CD4-positive, alpha-beta memory T cell (primary cell): ENCODE measurements at regions not wholly inside any gene's neighbourhood (a gene's known extent, or its start where the extent isn't known, plus 50 kb on each side); places are given as distances from the start of the nearest gene placed in this dataset.
"Not testable (repeated sequence)": the region's sequence is repeated elsewhere in the genome, so short reads cannot be mapped to it uniquely, and the experiment has no call there.

Experiments
- CTCF ChIA-PET: fragments of 350-600 bp; sonication (Branson Sonifier 250); formaldehyde crosslinking; loops from one replicate; lab custom pipeline; 2021; ENCODE audit warnings: inconsistent platforms; ENCODE audit not compliant: partially characterized antibody; lab: Charles Lee
- POLR2A ChIA-PET: fragments of 350-600 bp; sonication (Branson Sonifier 250); formaldehyde crosslinking; loops from one replicate; lab custom pipeline; 2021; ENCODE audit not compliant: partially characterized antibody; lab: Charles Lee
- DNase-seq, 5 donors: peaks; one replicate each; pipeline versions ENCODE4 v3.0.0 to v3.0.0-alpha.2; 2020 to 2022; ENCODE audit warnings: mixed read lengths in 1 of 5
- H3K27ac ChIP-seq: one replicate; pipeline ENCODE4 v1.7.0; 2013; ENCODE audit warnings: low read depth, low read length
- H3K27me3 ChIP-seq: 2 replicates; pipeline ENCODE4 v1.7.0; 2013; ENCODE audit warnings: mild to moderate bottlenecking, low read length, moderate library complexity; ENCODE audit not compliant: insufficient read depth
- H3K36me3 ChIP-seq: 2 replicates; pipeline ENCODE4 v1.7.0; 2013; ENCODE audit warnings: mild to moderate bottlenecking, low read length, moderate library complexity; ENCODE audit not compliant: insufficient read depth
- H3K4me1 ChIP-seq: 2 replicates; pipeline ENCODE4 v1.7.0; 2013; ENCODE audit warnings: mild to moderate bottlenecking, low read length, moderate library complexity; ENCODE audit not compliant: insufficient read depth
- H3K4me3 ChIP-seq, 2 donors: one replicate each; pipeline ENCODE4 v1.7.0; 2013; ENCODE audit warnings: low read length in 2 of 2, mild to moderate bottlenecking in 1 of 2
- H3K9me3 ChIP-seq, 2 donors: one replicate each; pipeline ENCODE4 v1.7.0; 2013; ENCODE audit warnings: low read length in 2 of 2, control low read depth in 1 of 2; ENCODE audit not compliant: control insufficient read depth in 1 of 2
- H3K27ac Mint-ChIP-seq, 7 donors: one replicate each; pipeline ENCODE4 v1.8.0; 2020 to 2021; ENCODE audit warnings: mixed read lengths in 7 of 7, mild to moderate bottlenecking in 6 of 7, inconsistent platforms in 3 of 7, moderate library complexity in 3 of 7
- H3K27me3 Mint-ChIP-seq, 2 donors: one replicate each; pipeline ENCODE4 v1.8.0; 2020 to 2021; ENCODE audit warnings: mixed read lengths in 2 of 2
- H3K36me3 Mint-ChIP-seq, 2 donors: one replicate each; pipeline ENCODE4 v1.8.0; 2020 to 2021; ENCODE audit warnings: mixed read lengths in 2 of 2, inconsistent platforms in 1 of 2, mild to moderate bottlenecking in 1 of 2
- H3K4me1 Mint-ChIP-seq, 4 donors: one replicate each; pipeline ENCODE4 v1.8.0; 2020 to 2021; ENCODE audit warnings: mixed read lengths in 4 of 4, mild to moderate bottlenecking in 1 of 4
- H3K4me3 Mint-ChIP-seq, 8 donors: one replicate each; pipeline ENCODE4 v1.8.0; 2020 to 2021; ENCODE audit warnings: mixed read lengths in 8 of 8, mild to moderate bottlenecking in 7 of 8, moderate library complexity in 6 of 8, inconsistent platforms in 3 of 8
- H3K9me3 Mint-ChIP-seq, 8 donors: one replicate each; pipeline ENCODE4 v1.8.0; 2020 to 2021; ENCODE audit warnings: mixed read lengths in 8 of 8, mild to moderate bottlenecking in 5 of 8, inconsistent platforms in 3 of 8, moderate library complexity in 1 of 8
- intact Hi-C: fragments of 100-400 bp; cut with micrococcal nuclease; formaldehyde crosslinking; loops from one replicate; pipeline ENCODE4 v1.15.1; 2023

DNA sequence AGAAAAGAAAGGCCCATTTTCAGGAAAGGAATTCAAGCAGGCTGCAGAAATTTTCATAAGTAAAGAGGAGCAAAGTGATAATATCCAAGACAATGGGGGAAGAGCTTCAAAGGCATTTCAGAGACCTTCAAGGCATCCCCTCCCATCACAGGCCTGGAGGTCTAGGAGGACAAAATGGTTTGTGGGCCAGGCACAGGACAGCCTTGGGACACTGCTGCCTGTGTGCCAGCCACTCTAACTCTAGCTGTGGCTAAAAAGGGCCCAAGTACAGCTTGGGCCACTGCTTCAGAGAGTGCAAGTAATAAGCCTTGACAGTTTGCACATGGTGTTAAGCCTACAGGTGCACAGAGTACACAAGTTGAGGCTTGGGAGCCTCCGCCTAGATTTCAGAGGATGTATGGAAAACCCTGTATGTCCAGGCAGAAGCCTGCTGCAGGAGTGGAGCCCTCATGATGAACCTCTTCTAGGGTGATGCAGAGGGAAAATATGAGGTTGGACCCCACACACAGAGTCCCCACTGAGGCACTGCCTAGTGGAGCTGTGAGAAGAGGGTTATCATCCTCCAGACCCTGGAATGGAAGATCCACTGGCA lies 51.8 kb upstream of the ZSWIM5 start:
- Histone ChIP-seq H3K4me3 (no peak overlapping the region), H3K27me3 (no peaks in the 10 kb centered on the region), H3K4me1 (no peaks in the 10 kb centered on the region), H3K27ac (no peak overlapping the region), H3K36me3 (no peaks in the 10 kb centered on the region), H3K9me3 (peaks cover 0 to 15% of the 10 kb centered on the region in 2 donors)
- ChIA-PET CTCF (no interaction called here), POLR2A (no interaction called here)
- no peak for DNase-seq
- Mint-ChIP-seq H3K27me3 (peaks cover 4% of the 10 kb centered on the region in 2 donors), H3K4me1 (no peaks in the 10 kb centered on the region), H3K27ac (no peak overlapping the region), H3K4me3 (no peak overlapping the region), H3K9me3 (peaks cover 5 to 51% (median 41%) of the 10 kb centered on the region in 8 donors), H3K36me3 (peaks cover 18 to 31% of the 10 kb centered on the region in 2 donors)
- intact Hi-C loops, result no loop called here

DNA sequence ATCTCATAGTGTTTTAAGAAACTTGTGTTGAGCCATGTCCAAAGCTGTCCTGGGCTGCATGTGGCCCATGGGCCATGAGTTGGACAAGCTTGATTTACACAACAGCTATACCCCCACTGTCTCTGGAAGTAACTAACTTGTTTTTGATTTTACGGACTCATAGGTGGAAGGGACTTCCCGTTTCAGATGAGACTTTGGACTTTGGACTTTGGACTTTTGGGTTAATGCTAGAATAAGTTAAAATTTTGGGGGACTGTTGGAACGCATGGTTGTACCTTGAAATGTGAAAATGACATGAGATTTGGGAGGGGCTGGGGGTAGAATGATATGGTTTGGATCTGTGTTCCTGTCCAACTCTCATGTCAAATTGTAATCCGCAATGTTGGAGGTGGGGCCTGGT lies 52.6 kb upstream of the ZSWIM5 start:
- Histone ChIP-seq H3K36me3 (no peaks in the 10 kb centered on the region), H3K4me3 (no peak overlapping the region), H3K9me3 (peaks cover 0 to 15% of the 10 kb centered on the region in 2 donors), H3K4me1 (no peaks in the 10 kb centered on the region), H3K27me3 (no peaks in the 10 kb centered on the region), H3K27ac (no peak overlapping the region)
- Mint-ChIP-seq H3K4me3 (no peak overlapping the region), H3K27me3 (peaks cover 4% of the 10 kb centered on the region in 2 donors), H3K9me3 (peaks cover 5 to 51% (median 41%) of the 10 kb centered on the region in 8 donors), H3K4me1 (no peaks in the 10 kb centered on the region), H3K36me3 (peaks cover 18 to 31% of the 10 kb centered on the region in 2 donors), H3K27ac (no peak overlapping the region)
- DNase-seq, result no peak
- intact Hi-C loops, result no loop called here
- ChIA-PET CTCF (no interaction called here), POLR2A (no interaction called here)

DNA sequence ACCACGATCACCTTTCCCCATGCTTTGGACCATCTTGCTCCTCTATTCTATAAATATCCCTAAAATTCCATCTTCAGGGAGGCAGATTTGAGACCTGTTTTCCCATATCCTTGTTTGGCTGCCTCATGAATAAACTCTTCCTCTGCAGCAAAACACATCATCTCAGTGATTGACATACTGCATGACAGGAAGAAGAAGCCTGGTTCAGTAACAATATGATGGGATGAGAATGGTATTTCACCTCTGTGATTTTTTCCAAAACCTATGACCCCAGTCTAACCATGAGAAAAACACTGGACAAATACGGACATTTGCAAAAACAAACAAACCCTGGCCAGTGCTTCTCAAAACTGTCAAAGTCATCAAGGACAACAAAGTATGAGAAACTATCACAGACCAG lies 53.8 kb upstream of the ZSWIM5 start:
- Histone ChIP-seq H3K4me1 (no peaks in the 10 kb centered on the region), H3K27ac (no peak overlapping the region), H3K9me3 (peaks cover 0 to 15% of the 10 kb centered on the region in 2 donors), H3K27me3 (no peaks in the 10 kb centered on the region), H3K36me3 (no peaks in the 10 kb centered on the region), H3K4me3 (no peak overlapping the region)
- Mint-ChIP-seq H3K27me3 (peaks cover 3 to 4% of the 10 kb centered on the region in 2 donors), H3K9me3 (peaks cover 5 to 47% (median 41%) of the 10 kb centered on the region in 8 donors), H3K4me3 (no peak overlapping the region), H3K4me1 (no peaks in the 10 kb centered on the region), H3K36me3 (peaks cover 18 to 31% of the 10 kb centered on the region in 2 donors), H3K27ac (no peak overlapping the region)
- no peak for DNase-seq
- POLR2A ChIA-PET, result no interaction called here
- intact Hi-C loops, result no loop called here
- CTCF ChIA-PET, result no interaction called here

DNA sequence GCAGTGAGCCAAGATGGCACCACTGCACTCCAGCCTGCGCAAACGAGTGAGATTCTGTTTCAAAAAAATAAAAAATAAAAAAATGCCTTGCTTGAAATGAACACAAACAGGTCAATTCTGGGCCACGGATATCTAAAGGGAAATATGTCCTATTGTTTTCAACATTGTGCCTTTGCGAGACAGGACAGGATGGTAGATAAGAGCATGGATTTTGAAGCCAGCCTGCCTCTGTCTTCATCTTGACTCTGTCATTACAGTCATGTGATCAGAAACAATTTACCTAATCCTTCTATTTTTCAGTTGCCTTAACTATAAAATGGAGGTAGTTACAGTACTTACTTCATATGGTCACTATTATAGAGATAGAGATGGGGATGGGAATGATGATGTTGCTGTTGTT lies 56.7 kb upstream of the ZSWIM5 start:
- Histone ChIP-seq H3K9me3 (peaks cover 0 to 7% of the 10 kb centered on the region in 2 donors), H3K27me3 (no peaks in the 10 kb centered on the region), H3K27ac (no peak overlapping the region), H3K4me3 (no peak overlapping the region), H3K4me1 (no peaks in the 10 kb centered on the region), H3K36me3 (no peaks in the 10 kb centered on the region)
- no peak for DNase-seq
- no peaks in the 10 kb centered on the region for H3K4me1 Mint-ChIP-seq
- POLR2A ChIA-PET, result no interaction called here
- CTCF ChIA-PET, result no interaction called here
- H3K27me3 Mint-ChIP-seq, result peaks cover 3 to 5% of the 10 kb centered on the region in 2 donors
- H3K9me3 Mint-ChIP-seq, result peaks cover 5 to 35% (median 27%) of the 10 kb centered on the region in 8 donors
- H3K36me3 Mint-ChIP-seq, result peaks cover 11 to 22% of the 10 kb centered on the region in 2 donors
- intact Hi-C loops, result no loop called here
- no peak overlapping the region for H3K4me3 Mint-ChIP-seq
- no peak overlapping the region for H3K27ac Mint-ChIP-seq

DNA sequence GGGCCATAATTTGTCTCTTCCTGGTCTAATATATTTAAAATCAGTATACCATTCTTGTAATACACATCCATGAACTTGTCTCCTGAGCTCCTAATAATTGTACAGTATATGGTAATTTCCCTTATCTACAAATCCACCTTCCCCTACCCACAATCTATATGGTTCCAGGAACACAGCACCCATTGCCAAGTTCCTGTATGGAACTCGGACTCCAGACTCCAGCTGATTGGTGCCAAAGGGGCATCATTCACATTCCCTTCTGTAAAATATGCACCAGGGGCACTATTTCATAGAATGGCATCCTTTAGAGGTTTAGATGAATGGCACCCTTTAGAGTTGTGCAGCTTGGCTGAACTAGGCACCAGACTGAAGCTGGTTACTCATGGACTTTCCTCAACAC lies 58.8 kb upstream of the ZSWIM5 start:
- Mint-ChIP-seq H3K4me1 (no peaks in the 10 kb centered on the region), H3K27me3 (peaks cover 3 to 4% of the 10 kb centered on the region in 2 donors), H3K4me3 (no peak overlapping the region), H3K36me3 (peaks cover 3 to 14% of the 10 kb centered on the region in 2 donors), H3K9me3 (peaks cover 0 to 15% (median 10%) of the 10 kb centered on the region in 8 donors), H3K27ac (no peak overlapping the region)
- no peaks in the 10 kb centered on the region for H3K9me3 ChIP-seq
- H3K4me3 ChIP-seq, result no peak overlapping the region
- POLR2A ChIA-PET, result no interaction called here
- CTCF ChIA-PET, result no interaction called here
- no peak overlapping the region for H3K27ac ChIP-seq
- intact Hi-C loops, result no loop called here
- no peaks in the 10 kb centered on the region for H3K4me1 ChIP-seq
- H3K36me3 ChIP-seq, result no peaks in the 10 kb centered on the region
- H3K27me3 ChIP-seq, result no peaks in the 10 kb centered on the region
- DNase-seq, result no peak

DNA sequence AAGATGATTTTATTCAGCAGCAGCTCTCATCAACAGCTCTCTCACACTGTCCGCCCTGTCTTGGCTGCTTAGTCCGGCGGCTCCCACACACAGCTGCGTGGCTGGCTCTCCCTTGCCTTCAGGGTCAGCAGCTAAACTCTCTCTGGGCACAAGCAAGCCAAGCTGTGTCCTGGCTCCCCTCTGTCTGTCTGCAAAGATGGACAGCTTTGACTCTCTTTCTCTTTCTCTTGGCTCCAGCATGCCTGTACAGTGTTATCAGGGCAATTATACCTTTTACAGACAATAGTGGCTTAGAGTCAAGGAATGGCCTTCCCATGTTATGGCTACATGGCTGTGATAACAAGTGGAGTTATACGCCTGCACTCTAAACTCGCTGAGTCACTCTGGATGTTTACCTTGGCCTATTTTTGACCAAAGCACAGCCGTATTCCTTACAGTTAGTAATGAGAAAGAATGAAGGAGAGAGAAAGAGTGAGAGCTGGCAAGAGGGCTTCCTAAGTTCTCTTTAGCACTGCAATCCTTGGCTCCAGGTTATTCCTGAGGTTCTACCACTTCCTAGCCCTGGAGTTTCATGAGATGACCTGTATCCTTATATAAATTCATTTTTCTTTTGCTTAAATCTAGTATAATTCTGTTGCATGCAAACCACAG lies 59.9 kb upstream of the ZSWIM5 start:
- no peak for DNase-seq
- H3K27me3 Mint-ChIP-seq, result peaks cover 2 to 4% of the 10 kb centered on the region in 2 donors
- ChIA-PET POLR2A (no interaction called here), CTCF (no interaction called here)
- H3K4me1 Mint-ChIP-seq, result no peaks in the 10 kb centered on the region
- no peak overlapping the region for H3K27ac Mint-ChIP-seq
- Histone ChIP-seq H3K4me3 (no peak overlapping the region), H3K4me1 (no peaks in the 10 kb centered on the region), H3K36me3 (no peaks in the 10 kb centered on the region), H3K27ac (no peak overlapping the region), H3K9me3 (no peaks in the 10 kb centered on the region), H3K27me3 (no peaks in the 10 kb centered on the region)
- H3K4me3 Mint-ChIP-seq, result no peak overlapping the region
- peaks cover 0 to 4% of the 10 kb centered on the region in 2 donors for H3K36me3 Mint-ChIP-seq
- H3K9me3 Mint-ChIP-seq, result peaks cover 0 to 9% (median 7%) of the 10 kb centered on the region in 8 donors
- intact Hi-C loops, result no loop called here

DNA sequence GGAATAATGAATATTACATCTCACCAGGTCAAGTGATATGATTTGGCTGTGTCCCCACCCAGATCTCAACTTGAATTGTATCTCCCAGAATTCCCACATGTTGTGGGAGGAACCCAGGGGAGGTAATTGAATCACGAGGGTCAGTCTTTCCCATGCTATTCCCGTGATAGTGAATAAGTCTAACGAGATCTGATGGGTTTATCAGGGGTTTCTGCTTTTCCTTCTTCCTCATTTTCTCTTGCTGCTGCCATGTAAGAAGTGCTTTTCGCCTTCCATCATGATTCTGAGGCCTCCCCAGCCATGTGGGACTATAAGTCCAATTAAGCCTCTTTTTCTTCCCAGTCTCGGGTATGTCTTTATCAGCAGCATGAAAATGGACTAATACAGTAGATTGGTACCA lies 58.4 kb upstream of the HPDL start:
- POLR2A ChIA-PET, DNase-seq, intact Hi-C loops, H3K9me3 Mint-ChIP-seq, CTCF ChIA-PET, H3K4me3 Mint-ChIP-seq, H3K4me3 ChIP-seq, H3K27me3 Mint-ChIP-seq, H3K4me1 ChIP-seq, H3K27ac Mint-ChIP-seq, H3K4me1 Mint-ChIP-seq, H3K9me3 ChIP-seq, H3K27ac ChIP-seq, H3K36me3 ChIP-seq, H3K36me3 Mint-ChIP-seq, H3K27me3 ChIP-seq: not testable (repeated sequence)
